Endothelial cell of umbilical vein (primary cell): ENCODE measurements at regions not wholly inside any gene's neighbourhood (a gene's known extent, or its start where the extent isn't known, plus 50 kb on each side); places are given as distances from the start of the nearest gene placed in this dataset.

Source experiments
- GATA2 ChIP-seq: IDR thresholded peaks from 2 replicates; pipeline ENCODE4 v1.7.0; 2011; ENCODE audit warnings: low read depth, mild to moderate bottlenecking, moderate library complexity, mixed read lengths, low read length; ENCODE audit not compliant: insufficient read length, insufficient read depth
- POLR2A ChIP-seq: IDR thresholded peaks from 2 replicates; pipeline ENCODE4 v1.6.1; 2012; ENCODE audit warnings: low read depth, mild to moderate bottlenecking, control low read depth, low read length
- POLR2AphosphoS5 ChIP-seq: IDR thresholded peaks from 2 replicates; pipeline ENCODE4 v1.6.1; 2012; ENCODE audit warnings: low read depth, mild to moderate bottlenecking, control low read depth, low read length, moderate library complexity; ENCODE audit not compliant: insufficient read depth
- TF ChIP-seq, protein P1 (sequence below), 2 donors: IDR thresholded peaks; 1 replicate in 1 of 2; 2 replicates in 1 of 2; pipeline ENCODE4 v1.5.1; 2011; ENCODE audit warnings: low read length in 2 of 2, mild to moderate bottlenecking in 2 of 2, moderate library complexity in 2 of 2, control low read depth in 1 of 2, inconsistent platforms in 1 of 2, low read depth in 1 of 2; ENCODE audit not compliant: insufficient read depth in 1 of 2; ENCODE audit errors: extremely low read depth in 1 of 2

DNA sequence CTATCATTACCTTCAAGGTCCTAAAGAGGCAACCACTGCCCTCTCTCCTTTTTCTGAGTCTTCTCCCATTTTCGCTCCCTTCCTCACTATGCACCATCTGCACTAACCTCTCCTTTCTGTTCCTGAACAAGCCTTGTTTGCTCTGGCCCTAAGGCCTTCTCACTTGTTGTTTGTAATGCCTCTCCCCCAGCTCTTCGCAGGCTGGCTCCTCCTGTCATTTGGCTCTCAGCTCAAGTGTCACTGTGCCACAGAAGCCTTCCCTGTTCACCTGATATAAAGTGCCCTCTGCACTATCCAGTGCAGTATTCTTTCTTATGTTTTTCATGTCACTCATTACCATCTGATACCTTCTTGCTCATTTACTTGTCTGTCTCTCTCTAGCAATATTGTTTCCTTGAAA, 303.7 kb downstream of the KCNN2 start:
- TF ChIP-seq POLR2A (no peak), GATA2 (no peak), POLR2AphosphoS5 (no peak)
- TF ChIP-seq, protein P1, sequence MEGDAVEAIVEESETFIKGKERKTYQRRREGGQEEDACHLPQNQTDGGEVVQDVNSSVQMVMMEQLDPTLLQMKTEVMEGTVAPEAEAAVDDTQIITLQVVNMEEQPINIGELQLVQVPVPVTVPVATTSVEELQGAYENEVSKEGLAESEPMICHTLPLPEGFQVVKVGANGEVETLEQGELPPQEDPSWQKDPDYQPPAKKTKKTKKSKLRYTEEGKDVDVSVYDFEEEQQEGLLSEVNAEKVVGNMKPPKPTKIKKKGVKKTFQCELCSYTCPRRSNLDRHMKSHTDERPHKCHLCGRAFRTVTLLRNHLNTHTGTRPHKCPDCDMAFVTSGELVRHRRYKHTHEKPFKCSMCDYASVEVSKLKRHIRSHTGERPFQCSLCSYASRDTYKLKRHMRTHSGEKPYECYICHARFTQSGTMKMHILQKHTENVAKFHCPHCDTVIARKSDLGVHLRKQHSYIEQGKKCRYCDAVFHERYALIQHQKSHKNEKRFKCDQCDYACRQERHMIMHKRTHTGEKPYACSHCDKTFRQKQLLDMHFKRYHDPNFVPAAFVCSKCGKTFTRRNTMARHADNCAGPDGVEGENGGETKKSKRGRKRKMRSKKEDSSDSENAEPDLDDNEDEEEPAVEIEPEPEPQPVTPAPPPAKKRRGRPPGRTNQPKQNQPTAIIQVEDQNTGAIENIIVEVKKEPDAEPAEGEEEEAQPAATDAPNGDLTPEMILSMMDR (IDR thresholded peaks at IDR 0.05; ENCODE audit: extremely low read depth in 1 of 2, insufficient read depth in 1 of 2, low read depth in 1 of 2, low read length in 2 of 2): no peak
